GM21515 (cell line): ENCODE measurements at regions not wholly inside any gene's neighbourhood (a gene's known extent, or its start where the extent isn't known, plus 50 kb on each side); places are given as distances from the start of the nearest gene placed in this dataset.

ENCODE experiments used
- ATAC-seq: cut with Tn5 transposase; IDR thresholded peaks from one replicate; pipeline ENCODE4 v1.9.1; 2021; ENCODE audit not compliant: unreplicated experiment

DNA sequence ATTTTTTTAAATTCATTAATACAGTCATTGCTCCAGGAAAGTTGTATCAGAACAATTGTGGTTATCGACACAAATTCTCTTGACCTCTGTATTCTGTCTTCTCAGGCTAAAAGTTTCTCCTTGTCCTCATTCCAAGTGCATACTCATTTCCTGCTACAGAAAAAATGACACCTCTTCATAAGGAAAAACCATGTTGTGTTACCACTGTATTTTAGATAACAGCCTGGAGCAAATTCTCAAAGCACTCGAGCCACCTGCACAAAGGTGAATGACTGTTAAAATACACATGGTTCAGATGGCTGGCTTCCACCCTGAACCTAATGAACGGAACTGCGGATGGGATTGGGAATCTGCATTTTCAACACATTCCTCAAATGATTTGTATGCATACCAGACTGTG is 586.5 kb downstream of the EPHA4 start:
- ATAC-seq: no peak

DNA sequence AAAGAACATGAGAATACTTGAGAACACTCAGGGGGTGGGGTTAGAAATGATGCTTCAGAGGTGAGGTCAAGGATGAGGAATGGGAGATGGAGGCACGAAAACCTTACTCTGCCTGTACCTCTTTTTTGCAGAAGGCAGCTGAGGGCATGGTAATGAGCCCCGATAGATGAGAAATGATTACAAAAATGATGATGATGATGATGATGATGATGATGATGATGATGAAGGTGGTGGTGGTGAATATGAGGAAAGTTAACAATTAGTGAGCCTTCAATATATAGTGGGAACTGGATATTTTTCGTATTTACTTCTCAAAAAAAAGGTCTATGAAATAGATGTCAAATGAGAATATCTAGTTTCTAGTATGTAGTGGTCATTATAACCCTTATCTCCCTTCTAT is 584.3 kb downstream of the EPHA4 start:
- no peak for ATAC-seq

DNA sequence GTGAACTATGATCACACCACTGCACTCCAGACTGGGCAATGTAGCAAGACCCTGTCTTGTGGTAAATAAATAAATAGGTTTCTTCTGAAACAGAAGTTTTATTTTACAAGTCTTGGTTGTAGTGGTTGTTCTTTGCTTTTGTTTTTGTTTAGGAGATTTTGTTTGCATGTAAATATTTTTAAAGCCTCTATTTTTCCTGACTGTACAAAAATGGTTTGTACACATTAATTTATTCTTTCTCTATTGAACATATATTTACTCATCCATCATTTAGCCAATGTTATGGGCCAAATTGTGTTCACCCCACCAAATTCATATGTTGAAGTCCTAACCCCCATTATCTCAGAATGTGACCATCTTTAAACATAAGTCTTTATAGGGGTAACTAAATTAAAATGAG is 580.1 kb downstream of the EPHA4 start:
- ATAC-seq: no peak

DNA sequence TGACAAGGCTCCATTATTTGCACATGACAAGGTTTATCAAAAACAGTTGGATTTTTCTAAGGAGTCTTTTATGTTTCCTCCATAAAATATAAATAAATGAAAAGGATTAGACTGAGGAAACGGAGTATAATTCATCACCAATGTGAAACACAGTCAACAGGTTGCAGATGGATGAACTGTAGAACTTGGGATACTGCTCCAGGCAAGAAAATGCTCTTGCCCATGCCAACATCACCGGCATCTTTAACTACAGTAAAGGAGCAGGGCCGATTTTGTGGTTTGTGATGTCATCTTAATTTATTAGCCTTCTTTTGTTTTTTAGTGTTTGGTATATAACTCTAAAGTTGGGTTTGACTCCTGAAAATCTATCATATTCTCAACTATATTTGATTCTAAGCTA is 577.3 kb downstream of the EPHA4 start:
- ATAC-seq: no peak

DNA sequence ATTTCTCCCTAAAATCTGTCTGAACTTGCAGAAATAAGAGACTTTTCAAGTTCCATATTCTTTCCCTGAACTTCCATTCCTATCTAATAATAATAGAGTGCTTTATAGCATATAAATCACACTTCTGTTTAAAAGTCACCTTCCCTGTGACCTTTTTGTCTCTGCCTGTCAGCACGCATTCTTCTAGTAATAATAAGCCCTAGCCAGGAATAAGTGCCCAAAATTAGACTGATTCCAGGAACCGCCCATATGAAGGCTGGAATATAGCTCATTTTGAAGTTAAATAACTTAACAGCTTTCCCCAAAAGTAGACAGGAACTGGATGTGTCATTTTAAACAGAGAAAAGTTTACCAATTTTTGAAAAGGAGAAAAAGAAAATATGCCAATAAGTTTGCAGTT is 576.5 kb downstream of the EPHA4 start:
- ATAC-seq: no peak

DNA sequence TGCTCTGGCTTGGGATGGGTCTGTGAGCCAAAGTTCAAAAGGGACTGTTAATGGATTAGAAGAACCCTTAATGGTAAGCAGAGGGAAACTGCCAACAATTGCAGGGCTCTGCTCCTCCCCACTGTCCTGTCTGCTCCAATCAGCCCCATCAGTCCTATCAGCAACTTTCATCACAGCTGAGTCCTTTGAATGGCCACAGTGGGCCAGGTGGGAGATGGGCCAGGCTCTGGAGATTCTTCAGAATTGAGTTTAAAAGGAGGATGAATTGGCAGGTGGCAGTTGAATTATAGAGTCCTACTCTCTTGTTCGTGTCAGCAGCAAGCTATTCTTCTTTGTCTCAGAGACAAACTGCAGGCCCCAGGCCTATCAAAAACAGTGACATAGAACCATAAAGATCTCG is 573.9 kb downstream of the EPHA4 start:
- ATAC-seq: no peak

DNA sequence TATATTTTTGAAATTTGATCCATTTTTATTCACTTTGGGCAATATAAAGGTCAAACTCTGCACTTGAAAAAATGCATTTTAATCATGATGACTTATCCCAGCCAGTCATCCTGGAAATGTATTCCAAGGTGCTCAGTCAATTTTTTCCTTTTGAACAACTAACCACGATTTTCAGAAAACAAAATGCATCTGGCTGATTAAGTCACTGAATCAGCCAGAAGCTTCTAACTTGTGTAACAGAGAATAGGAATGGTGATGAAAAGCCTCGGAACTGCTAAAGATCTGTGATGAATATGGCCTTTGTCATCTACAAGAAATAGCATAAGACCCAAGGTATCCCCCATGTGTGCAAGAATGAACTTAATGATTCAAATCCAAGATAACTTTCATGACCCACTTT is 572.7 kb downstream of the EPHA4 start:
- no peak for ATAC-seq

DNA sequence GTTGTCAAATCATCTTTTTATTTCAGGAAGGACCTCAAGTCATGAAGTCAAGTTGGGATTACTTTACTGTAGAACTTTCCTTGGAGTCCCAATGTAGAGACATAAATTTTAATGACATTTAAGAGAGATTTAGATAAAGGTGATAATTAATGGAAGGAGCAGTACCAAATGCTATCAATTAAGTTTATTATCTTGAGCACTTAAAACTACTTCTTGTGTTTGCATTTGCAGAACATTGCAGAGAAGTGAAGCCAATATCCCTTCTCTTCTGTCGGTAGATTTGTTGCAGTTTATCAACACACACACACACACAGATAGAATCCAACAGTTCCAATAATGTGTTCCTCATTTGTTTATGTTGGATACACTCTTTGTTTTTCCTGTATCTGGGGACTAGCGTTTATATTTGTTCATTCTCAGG is 570.7 kb downstream of the EPHA4 start:
- ATAC-seq: no peak

DNA sequence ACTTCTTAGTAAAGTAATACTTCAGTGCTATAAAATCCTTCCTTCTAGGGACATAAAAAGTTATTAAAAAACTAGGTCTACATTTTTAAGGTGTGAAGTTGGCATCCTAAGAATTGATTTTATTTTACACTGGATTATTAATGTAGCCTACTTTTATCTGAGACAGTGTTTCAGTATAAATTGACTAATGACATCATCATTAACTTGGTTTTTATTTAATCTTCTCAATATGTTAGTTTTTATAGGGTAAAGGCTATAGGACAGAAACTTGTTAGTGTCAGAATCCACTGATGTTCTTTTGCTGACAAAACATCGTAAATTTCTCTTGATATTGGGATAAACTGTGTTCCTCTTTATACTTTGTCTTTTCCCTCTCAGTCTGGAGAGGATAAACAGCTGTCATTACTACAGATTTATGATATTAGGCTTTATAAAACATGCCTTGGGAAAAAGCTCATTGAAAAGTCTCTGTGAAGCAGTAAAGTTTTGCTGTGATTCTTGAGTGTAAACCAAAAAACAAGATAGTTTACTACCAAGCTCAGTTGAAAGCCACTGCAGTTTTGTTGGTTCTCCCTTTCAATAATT is 569.9 kb downstream of the EPHA4 start:
- ATAC-seq: no peak

DNA sequence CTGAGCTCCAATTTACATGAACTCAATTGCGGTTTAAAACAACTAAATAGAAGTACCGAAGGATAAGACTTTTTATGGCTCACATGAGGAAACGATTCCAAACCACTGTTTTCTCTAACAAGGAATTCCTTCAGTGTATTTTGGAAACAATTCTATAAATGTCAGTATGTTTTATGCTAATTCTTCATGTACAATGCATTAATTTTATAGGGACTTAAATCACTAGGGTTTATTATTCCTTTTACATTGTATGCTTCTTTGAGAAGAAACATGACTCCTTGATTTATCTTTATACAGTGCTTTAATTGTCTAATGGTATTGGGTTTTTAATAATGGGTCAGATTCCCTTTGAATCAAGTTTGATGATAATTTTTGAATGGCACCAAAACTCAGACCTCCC is 566.8 kb downstream of the EPHA4 start:
- ATAC-seq: no peak

DNA sequence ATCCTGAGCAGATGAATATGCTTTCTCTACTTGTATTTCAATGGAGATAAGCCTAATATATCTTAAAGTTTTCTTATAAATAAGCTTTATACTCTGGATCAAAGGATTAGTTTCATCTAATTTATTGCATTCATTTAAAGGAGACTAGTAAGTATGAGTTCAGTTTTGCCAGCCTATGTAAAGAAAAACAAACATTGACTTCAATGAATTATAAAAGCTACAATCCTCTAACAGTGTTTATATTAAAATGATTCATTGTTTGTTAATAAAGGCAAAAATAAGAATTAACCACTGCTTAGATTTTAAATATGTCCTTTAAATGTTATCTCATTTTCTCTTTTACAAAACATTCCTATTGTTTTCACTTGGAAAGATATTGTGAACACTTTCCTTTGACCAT is 566.0 kb downstream of the EPHA4 start:
- ATAC-seq: no peak

DNA sequence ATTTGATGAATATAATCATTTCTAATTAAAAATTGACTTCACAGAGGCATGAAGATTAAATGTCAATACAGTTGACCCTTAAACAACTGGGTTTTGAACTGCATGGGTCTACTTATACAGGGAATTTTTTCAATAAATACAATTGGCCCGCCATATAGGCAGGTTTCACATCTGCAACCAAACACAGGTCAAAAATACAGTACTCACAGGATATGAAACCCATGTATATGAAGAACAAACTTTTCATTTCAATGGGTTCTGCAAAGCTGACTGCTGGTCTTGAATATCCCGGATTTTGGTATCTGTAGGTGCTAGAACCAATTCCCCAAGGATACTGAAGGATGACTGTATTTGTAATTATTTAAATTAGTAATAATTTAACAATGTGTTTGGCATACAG is 555.6 kb downstream of the EPHA4 start:
- no peak for ATAC-seq

DNA sequence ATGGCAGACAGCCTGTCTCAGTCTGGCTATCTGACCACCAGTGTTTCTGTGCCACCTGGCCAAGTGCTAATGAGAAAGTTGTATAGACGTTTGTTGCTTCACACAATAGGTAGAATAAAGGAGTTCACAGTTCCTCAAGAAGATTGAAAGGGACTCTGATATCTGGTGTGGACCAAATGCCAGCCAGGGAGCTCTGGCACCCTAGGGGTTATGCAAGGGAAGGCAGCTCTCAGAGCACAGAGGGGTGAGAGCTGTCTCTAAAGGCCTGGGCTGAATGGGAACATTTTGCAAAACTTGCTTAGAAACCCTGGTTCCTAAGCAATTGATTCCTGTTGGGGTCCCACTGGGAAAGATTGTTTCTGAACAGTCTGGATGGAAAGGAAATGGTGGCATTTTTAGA is 553.8 kb downstream of the EPHA4 start:
- no peak for ATAC-seq

DNA sequence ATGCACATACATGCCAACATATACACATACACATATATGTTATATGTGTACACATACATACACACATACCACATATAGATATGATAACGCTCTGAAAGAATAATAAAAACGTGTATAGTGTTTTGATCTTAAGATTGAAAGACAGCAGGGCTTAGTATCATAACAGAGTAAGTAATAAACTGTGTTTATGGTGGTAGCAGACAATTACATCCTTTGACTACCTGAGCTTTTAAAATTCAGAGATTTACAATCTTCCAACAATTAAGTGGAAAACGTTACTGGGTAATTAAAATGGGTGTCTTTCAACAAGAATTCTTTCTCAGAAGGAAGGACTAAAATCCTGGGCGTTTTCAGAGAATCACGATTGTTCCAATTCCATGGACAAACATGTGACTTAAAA is 552.4 kb downstream of the EPHA4 start:
- no peak for ATAC-seq

DNA sequence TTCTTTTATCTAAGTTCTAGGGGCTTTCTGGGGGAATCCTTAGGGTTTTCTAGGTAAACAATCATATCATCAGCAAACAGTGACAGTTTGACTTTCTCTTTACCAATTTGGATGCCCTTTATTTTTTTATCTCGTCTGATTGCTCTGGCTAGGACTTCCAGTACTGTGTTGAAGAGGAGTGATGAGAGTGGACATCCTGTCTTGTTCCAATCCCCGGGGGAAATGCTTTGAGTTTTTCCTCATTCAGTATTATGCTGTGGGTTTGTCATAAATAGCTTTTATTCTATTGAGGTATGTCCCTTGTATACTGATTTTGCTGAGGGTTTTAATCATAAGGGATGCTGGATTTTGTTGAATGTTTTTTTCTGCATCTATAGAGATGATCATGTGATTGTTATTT is 549.5 kb downstream of the EPHA4 start:
- ATAC-seq: no peak

DNA sequence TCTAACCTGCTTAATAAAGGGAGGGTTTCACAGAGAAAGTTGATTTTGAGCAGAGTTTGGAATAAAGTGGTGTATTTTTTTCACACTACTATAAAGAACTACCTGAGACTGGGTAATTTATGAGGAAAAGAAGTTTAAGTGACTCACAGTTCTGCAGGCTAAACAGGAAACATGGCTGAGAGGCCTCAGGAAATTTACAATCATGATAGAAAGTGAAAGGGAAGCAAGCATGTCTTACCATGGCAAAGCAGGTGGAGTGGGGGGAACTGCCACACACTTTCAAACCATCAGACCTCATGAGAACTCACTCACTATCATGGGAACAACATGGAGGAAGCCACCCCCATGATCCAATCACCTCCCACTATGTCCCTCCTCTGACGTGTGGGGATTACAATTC is 546.7 kb downstream of the EPHA4 start:
- no peak for ATAC-seq

DNA sequence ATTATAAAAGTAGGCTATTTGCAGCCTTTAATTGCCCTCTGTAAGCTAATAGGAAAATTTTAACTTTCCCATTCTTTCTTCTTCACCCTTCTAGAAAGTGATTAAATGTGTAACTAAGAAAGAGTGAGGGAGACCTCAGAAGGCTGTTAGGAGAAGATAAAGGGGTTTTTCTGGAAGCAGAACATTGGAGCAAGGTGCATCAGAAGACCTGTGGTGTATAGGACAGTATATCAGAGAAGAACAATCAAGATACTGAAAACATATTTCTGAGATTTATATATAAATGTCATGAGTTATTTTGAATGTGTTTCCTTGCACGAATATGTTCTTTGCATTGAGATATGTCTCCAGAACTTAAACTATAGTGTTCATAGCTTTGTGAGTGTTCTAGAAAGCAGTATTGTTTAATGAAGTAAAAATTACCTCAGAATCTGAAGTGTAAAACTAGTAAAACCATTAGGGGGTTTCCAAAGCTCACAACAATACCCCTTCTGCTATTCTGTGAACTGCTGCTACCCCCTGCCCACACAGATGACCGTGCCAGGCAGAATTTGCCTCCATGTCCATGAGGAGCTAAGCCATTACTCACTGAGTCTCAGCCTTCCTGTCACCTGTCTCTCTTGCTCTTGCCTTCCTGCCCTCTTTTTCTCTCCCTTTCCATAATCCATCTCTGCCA is 537.9 kb downstream of the EPHA4 start:
- ATAC-seq: no peak

DNA sequence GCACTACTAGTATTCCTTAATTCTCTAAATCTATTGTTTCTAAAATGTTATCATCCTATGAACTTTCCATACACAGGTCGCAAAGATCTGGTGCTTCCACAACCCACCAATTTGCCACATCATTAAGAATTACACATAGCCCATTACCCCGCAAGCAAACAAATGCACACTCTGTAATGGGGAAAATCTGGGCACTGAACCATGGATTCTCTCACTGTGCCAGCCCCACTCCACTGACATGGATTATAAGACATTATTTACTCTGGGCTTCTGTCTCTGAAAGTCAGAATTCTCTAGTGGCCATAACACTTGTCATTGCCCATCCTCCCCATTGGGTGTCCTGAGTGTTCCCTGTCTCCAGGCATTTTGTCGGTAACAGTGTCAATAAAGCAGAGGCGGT is 537.1 kb downstream of the EPHA4 start:
- ATAC-seq: no peak

DNA sequence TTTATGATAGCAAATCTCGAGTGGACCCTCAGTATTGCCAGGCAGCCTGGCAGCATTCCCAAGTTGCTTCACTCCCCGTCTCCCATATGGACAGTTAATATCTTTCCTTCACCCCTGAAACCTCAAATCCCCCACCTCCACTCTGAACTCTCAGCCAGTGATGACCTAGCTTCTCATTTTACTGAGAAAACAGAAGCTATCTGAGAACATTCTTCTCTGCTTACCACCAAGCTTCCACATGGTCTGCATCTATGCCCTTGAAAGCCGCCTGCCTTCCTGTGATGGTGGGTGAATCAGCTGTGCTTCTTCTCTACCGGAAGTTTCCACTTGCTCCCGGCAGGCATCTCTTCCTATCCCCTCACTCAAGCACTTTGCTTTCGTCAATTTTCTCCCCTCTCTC is 529.2 kb downstream of the EPHA4 start:
- no peak for ATAC-seq

DNA sequence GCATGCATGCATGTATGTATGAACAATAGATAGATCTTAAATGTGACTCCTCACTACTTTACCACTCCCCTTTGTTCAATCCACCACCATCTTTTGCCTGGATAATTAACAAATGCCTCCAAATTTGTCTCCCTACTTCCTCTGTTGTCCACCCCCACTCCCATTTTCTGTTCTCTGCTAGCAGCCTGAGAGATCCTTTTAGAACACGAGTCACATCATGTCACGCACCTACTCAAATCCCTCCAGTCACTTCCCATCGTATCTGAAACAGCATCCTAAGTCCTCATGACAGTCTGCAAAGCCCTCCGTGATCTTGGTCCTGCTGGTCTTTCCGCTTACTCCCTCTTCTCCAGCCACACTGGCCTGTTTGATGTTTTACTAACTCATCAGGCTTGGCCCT is 527.3 kb downstream of the EPHA4 start:
- no peak for ATAC-seq

DNA sequence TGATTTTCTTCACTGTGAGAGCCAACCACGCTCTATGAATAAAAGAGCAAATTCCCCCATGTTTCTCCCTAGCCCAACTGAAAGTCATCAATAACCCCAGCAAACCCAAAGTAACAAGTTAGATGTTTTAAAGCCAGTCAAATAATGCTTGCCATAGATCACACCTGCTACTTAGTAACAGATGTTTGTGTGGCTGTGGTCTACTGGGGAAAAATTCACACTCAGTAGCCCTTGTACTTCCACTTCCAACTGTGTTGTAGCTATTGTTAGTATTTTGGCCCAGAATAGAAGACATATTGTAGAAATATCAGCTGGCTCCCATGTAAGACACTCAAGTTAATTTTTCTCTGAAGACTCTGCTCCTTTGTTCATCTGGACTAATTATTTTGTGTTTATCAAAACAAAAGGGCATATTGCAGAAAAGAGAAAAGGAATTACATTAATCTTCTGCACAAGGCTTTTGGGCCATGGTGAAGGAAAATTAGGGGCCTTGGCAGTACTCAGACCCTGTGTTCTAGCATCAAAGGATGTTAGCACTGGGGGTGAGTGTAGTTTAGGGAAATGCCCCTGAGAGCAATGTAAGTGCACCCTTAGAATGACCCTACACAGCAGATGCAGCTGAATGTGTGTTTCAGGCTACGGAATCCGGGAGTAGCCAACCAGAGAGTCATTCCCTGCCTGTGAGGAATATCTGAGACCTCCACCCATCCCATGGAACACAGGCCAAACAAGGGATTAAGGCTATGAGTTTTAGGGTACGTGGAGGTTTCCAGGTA is 521.9 kb downstream of the EPHA4 start:
- ATAC-seq: no peak

DNA sequence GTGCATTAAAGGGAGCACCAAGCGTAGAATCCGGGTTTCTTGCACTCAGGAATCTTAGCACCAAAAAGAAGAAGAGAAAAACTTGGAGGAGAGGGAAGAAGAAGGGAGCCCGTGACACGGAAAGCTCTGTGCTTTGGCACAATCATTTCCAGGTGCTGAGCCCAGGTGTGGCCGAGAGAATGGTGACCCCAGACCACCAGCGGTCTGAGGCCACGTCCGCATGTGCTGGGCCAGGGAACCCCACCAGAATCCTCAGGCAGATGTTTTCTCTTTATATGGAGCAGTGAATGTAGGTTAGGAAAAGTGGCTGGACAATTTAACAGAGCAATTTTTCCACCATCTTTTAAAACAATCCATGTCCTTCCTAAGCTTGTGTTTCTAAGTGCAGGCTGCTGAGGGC is 520.9 kb downstream of the EPHA4 start:
- no peak for ATAC-seq

DNA sequence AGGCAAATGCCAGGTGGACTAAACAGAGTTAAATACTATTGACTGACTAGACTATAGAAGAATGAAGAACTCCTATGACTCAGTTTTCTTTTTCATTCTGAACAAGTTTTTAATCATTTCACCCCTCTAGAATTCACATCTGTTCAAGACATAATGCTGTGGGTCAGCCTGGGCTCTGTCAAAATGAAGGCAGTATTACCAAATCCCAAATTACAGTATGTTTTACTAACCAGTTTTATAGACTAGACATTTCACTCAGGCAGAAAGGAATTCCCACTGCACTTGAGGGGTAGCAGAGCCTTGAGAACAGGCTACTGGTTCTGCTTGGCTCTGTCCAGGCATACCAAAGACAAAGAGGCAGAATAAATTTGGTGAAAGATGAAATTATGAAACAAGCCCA is 511.7 kb downstream of the EPHA4 start:
- no peak for ATAC-seq
